ENCODE measurements at regions not wholly inside any gene's neighbourhood (a gene's known extent, or its start where the extent isn't known, plus 50 kb on each side); places are given as distances from the start of the nearest gene placed in this dataset.

DNA sequence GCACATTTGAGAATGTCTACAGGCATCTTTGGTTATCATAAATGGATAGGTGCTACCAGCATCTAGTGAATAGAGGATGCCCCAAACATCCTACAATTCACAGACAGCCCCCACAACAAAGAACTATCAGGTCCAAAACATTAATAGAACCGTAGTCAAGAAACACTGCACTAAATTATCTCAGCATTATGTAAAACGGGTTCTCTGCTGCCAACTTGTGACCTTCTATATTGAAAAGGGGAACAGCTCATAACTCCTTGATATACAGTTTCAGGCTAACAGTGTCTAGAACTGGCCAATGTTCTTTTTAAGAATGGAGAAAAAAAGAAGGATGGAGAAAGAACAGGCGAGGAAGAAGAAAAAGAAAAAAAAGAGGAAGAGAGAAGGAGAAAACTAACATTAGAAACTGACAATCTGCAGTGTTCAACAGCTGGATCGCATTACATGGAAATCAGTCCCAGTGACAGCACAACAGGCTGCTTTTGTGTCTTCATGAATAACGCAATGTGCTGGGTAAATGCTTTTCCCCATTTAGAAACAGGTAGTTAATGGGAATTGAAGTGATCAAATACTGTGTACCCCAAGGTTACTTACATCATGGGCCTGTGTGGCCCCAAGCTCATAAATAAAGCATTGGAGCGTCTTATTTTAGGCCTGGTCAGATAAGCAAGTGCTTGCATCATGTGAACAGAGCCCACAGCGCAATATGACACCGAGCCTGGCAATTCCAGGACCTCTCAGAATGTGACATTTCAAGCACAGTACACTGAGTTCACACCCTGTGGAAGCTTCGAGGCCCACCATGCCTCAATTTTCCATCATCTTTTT is 339.5 kb downstream of the DHX15 start:
- peak in 1 of 2 donors; percentile 23 for DNase-seq
- intact Hi-C loops (cut with DNase I; ENCODE audit: low total_unique reads), result no loop called here
- TF ChIP-seq, protein P1, sequence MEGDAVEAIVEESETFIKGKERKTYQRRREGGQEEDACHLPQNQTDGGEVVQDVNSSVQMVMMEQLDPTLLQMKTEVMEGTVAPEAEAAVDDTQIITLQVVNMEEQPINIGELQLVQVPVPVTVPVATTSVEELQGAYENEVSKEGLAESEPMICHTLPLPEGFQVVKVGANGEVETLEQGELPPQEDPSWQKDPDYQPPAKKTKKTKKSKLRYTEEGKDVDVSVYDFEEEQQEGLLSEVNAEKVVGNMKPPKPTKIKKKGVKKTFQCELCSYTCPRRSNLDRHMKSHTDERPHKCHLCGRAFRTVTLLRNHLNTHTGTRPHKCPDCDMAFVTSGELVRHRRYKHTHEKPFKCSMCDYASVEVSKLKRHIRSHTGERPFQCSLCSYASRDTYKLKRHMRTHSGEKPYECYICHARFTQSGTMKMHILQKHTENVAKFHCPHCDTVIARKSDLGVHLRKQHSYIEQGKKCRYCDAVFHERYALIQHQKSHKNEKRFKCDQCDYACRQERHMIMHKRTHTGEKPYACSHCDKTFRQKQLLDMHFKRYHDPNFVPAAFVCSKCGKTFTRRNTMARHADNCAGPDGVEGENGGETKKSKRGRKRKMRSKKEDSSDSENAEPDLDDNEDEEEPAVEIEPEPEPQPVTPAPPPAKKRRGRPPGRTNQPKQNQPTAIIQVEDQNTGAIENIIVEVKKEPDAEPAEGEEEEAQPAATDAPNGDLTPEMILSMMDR (IDR thresholded peaks at IDR 0.05), result no peak
- Histone ChIP-seq H3K4me3 (no peak overlapping the region), H3K27ac (no peak overlapping the region), H3K27me3 (no peaks in the 10 kb centered on the region), H3K9me3 (no peaks in the 10 kb centered on the region), H3K36me3 (no peaks in the 10 kb centered on the region), H3K4me1 (peaks cover 0 to 15% (median 3%) of the 10 kb centered on the region in 4 donors)

DNA sequence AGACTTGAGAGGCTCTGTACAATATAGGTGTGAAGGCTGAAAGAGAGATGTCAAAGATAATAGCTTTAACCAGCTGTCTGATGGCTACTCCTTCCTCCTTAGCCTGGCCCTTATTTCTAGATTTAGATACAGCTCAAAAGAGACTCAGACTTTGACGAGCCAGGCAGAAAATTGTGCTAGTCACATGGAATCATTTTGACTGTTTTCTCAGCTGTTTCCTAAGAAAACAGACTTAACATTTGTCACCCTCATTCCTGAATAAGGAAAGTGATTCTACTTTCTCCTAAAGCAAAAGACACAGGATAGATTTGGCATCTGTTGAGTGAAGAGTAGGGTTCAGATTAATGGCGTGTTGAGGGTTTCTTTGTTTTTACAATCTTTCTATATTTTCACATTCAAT is 340.7 kb downstream of the DHX15 start:
- Histone ChIP-seq H3K4me1 (peaks cover 0 to 2% (median under 1%) of the 10 kb centered on the region in 4 donors), H3K36me3 (no peaks in the 10 kb centered on the region), H3K27me3 (no peaks in the 10 kb centered on the region), H3K9me3 (no peaks in the 10 kb centered on the region), H3K27ac (no peak overlapping the region), H3K4me3 (no peak overlapping the region)
- TF ChIP-seq, protein P1 (IDR thresholded peaks at IDR 0.05), result no peak
- intact Hi-C loops (cut with DNase I; ENCODE audit: low total_unique reads), result no loop called here
- DNase-seq, result no peak

DNA sequence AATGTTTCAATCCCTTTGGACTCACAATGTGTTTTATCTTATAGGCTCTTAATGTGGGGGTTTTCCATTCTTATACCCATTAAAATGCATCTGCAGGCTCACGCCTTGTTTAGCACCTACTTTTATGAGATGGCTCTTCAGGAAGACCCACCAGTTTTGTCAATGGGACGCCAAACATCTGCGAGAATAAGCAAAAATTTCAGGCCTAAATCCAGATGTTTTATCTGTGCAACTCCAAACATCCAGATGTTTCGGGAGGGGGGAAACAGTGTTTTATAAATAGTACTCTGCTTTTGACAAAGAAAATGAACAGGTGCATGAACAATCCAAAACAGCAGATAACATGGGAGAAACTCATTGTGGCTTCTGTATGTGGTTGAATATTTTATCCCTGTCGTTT is 342.8 kb downstream of the DHX15 start:
- TF ChIP-seq, protein P1 (IDR thresholded peaks at IDR 0.05), result no peak
- Histone ChIP-seq H3K27ac (no peak overlapping the region), H3K36me3 (no peaks in the 10 kb centered on the region), H3K27me3 (no peaks in the 10 kb centered on the region), H3K4me1 (no peaks in the 10 kb centered on the region), H3K4me3 (no peak overlapping the region), H3K9me3 (no peaks in the 10 kb centered on the region)
- intact Hi-C loops (cut with DNase I; ENCODE audit: low total_unique reads), result no loop called here
- DNase-seq, result no peak

DNA sequence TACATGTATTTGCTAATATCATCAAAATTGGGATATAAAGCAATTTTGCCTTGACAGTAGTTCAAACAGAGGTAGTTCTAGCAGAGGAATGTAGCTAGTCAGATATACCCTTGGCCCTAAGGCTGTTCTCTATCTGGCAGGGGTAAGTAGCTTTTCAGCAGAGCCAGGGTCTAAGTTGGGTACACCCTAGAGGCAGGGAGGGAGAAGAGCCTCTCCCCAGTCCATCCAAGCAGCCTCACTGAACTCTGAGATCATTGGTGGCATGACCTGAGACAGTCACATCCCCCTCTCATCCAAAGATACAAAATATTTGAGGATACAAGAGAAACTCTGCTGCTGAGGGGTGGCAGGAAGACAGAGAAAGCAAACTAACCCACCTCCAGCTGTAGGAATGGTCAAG is 343.7 kb downstream of the DHX15 start:
- Histone ChIP-seq H3K9me3 (no peaks in the 10 kb centered on the region), H3K4me1 (no peaks in the 10 kb centered on the region), H3K27ac (no peak overlapping the region), H3K4me3 (no peak overlapping the region), H3K27me3 (no peaks in the 10 kb centered on the region), H3K36me3 (no peaks in the 10 kb centered on the region)
- DNase-seq, result no peak
- intact Hi-C loops (cut with DNase I; ENCODE audit: low total_unique reads), result no loop called here
- TF ChIP-seq, protein P1 (IDR thresholded peaks at IDR 0.05), result no peak

DNA sequence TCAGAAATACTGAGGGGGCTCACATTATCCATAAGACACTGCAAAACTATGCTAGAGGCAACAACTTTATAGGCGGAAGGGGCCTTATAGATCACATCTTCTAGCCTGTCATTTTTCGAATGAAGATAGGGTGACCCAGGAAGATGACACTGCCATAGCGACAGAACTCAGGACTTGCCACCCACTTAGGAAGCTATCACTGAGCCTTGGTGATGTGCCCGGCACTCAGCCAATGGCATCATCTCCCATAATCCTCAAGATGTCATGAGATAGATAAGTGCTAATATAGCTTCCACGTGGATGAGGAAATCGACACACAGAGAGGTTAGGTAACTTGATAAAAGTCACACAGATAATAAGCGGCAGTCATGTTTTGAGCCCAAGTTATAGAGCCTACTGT is 346.6 kb downstream of the DHX15 start:
- Histone ChIP-seq H3K4me3 (no peak overlapping the region), H3K27me3 (no peaks in the 10 kb centered on the region), H3K27ac (no peak overlapping the region), H3K36me3 (no peaks in the 10 kb centered on the region), H3K9me3 (no peaks in the 10 kb centered on the region), H3K4me1 (no peaks in the 10 kb centered on the region)
- DNase-seq, result no peak
- TF ChIP-seq, protein P1 (IDR thresholded peaks at IDR 0.05), result no peak
- intact Hi-C loops (cut with DNase I; ENCODE audit: low total_unique reads), result no loop called here

Measured in tibial artery (tissue), 4 donors.